Ishikawa (cell line): ENCODE measurements at regions not wholly inside any gene's neighbourhood (a gene's known extent, or its start where the extent isn't known, plus 50 kb on each side); places are given as distances from the start of the nearest gene placed in this dataset.

Source experiments
- RAD21 ChIP-seq: IDR thresholded peaks from 2 replicates; pipeline ENCODE4 v1.6.1; 2012; ENCODE audit warnings: low read depth
- TF ChIP-seq, protein P1 (sequence below): IDR thresholded peaks from 2 replicates; pipeline ENCODE4 v1.6.1; 2012; ENCODE audit warnings: low read depth, mild to moderate bottlenecking

GRCh38 chr14:48738186-48738925 is 847.8 kb downstream of the RPS29 start:
- TF ChIP-seq, protein P1, sequence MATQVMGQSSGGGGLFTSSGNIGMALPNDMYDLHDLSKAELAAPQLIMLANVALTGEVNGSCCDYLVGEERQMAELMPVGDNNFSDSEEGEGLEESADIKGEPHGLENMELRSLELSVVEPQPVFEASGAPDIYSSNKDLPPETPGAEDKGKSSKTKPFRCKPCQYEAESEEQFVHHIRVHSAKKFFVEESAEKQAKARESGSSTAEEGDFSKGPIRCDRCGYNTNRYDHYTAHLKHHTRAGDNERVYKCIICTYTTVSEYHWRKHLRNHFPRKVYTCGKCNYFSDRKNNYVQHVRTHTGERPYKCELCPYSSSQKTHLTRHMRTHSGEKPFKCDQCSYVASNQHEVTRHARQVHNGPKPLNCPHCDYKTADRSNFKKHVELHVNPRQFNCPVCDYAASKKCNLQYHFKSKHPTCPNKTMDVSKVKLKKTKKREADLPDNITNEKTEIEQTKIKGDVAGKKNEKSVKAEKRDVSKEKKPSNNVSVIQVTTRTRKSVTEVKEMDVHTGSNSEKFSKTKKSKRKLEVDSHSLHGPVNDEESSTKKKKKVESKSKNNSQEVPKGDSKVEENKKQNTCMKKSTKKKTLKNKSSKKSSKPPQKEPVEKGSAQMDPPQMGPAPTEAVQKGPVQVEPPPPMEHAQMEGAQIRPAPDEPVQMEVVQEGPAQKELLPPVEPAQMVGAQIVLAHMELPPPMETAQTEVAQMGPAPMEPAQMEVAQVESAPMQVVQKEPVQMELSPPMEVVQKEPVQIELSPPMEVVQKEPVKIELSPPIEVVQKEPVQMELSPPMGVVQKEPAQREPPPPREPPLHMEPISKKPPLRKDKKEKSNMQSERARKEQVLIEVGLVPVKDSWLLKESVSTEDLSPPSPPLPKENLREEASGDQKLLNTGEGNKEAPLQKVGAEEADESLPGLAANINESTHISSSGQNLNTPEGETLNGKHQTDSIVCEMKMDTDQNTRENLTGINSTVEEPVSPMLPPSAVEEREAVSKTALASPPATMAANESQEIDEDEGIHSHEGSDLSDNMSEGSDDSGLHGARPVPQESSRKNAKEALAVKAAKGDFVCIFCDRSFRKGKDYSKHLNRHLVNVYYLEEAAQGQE, result no peak
- no peak for TF ChIP-seq RAD21
